SK-N-MC (cell line): ENCODE measurements at regions not wholly inside any gene's neighbourhood (a gene's known extent, or its start where the extent isn't known, plus 50 kb on each side); places are given as distances from the start of the nearest gene placed in this dataset.

Experiments used
- EZH2 ChIP-seq: fragments of 200-600 bp; sonication (generic); IDR thresholded peaks from one replicate; pipeline ENCODE4 v1.6.1; 2017; ENCODE audit warnings: antibody characterized with exemption
- FOXP2 ChIP-seq: optimal IDR thresholded peaks from 2 replicates; pipeline ENCODE3; 2011; ENCODE audit warnings: mild to moderate bottlenecking, moderate library complexity; ENCODE audit not compliant: insufficient read depth; ENCODE audit errors: extremely low read length, control extremely low read depth
- POLR2AphosphoS5 ChIP-seq: IDR thresholded peaks from 2 replicates; pipeline ENCODE4 v1.6.1; 2012; ENCODE audit warnings: mild to moderate bottlenecking, low read depth, low read length, borderline replicate concordance

DNA sequence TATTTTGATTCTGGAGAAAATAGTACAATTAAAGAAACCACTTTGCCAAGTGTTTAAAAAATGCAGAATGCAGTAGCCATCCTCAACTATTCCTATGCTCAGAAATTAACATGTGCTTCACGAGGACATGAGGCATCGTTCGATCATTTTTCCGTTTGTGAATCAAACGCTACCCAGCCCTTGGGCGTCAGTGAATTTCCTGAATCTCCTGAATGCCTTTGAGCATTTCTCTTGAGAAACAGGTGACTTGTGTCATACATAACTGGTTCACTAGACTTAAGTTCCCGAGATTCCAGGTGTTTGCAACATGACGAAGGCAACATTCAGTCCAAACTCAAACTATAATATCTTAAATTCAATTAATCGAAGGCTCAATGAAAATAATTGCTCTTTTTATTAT is 110.0 kb upstream of the ALKAL2 start:
- TF ChIP-seq EZH2 (no peak), POLR2AphosphoS5 (no peak), FOXP2 (no peak)
